Omental fat pad (tissue), 3 donors: ENCODE measurements at regions not wholly inside any gene's neighbourhood (a gene's known extent, or its start where the extent isn't known, plus 50 kb on each side); places are given as distances from the start of the nearest gene placed in this dataset.

Experiments used
- ATAC-seq: fragments of 150-250 bp; one replicate; pipeline ENCODE4 v1.9.1; 2016; ENCODE audit warnings: mild to moderate bottlenecking, moderate library complexity; ENCODE audit not compliant: low FRiP score
- DNase-seq: peaks from one replicate; pipeline ENCODE4 v3.0.0-alpha.2; 2019; ENCODE audit warnings: low spot score
- CTCF ChIP-seq, 3 donors: fragments of 450-650 bp; IDR thresholded peaks; one replicate each; pipeline ENCODE4 v1.5.1; 2016 to 2017; ENCODE audit warnings: antibody characterized with exemption in 3 of 3, mild to moderate bottlenecking in 3 of 3, moderate library complexity in 2 of 3

- ATAC-seq, result no peak
- TF ChIP-seq CTCF (IDR thresholded peaks at IDR 0.05), result no peak
- no peak for DNase-seq
Observed at GRCh38 chr2:142190805-142191204, 60.0 kb upstream of the LRP1B start.

- no peak for TF ChIP-seq CTCF (IDR thresholded peaks at IDR 0.05)
- ATAC-seq (no peak), DNase-seq (no peak)
Observed at GRCh38 chr2:142189501-142189900, 58.7 kb upstream of the LRP1B start.

- ATAC-seq (no peak), DNase-seq (no peak)
Observed at GRCh38 chr2:142188562-142188961, 57.7 kb upstream of the LRP1B start.

GRCh38 chr2:142180820-142181533 is 50.2 kb upstream of the LRP1B start:
- TF ChIP-seq CTCF (IDR thresholded peaks at IDR 0.05), result no peak
- ATAC-seq, result no peak
- no peak for DNase-seq

More at GRCh38 chr2:142188562-142188961, 57.7 kb upstream of the LRP1B start:
- no peak for TF ChIP-seq CTCF (IDR thresholded peaks at IDR 0.05)
